VCaP (cell line): ENCODE measurements at regions not wholly inside any gene's neighbourhood (a gene's known extent, or its start where the extent isn't known, plus 50 kb on each side); places are given as distances from the start of the nearest gene placed in this dataset.

Source experiments
- H3K27ac ChIP-seq: fragments of 450-650 bp; 2 replicates; pipeline ENCODE4 v1.5.1; 2017
- CTCF ChIP-seq: fragments of 450-650 bp; conservative IDR thresholded peaks from 2 replicates; pipeline ENCODE4 v1.5.1; 2017; ENCODE audit warnings: mild to moderate bottlenecking, moderate library complexity

DNA sequence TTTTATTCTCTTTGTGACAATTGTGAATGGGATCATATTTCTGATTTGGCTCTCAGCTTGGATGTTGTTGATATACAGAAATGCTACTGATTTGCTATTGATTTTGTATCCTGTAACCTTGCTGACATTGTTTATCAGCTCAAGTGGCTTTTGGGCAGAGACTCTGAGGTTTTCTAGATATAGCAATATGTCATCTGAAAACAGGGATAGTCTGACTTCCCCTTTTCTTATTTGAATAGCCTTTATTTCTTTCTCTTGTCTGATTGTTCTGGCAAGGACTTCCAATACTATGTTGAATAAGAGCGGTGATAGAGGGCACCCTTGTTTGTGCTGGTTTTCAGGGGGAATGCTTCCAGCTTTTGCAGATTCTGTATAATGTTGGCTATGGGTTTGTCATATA lies 150.8 kb downstream of the FASLG start:
- no peak for TF ChIP-seq CTCF
- no peak overlapping the region for H3K27ac ChIP-seq

DNA sequence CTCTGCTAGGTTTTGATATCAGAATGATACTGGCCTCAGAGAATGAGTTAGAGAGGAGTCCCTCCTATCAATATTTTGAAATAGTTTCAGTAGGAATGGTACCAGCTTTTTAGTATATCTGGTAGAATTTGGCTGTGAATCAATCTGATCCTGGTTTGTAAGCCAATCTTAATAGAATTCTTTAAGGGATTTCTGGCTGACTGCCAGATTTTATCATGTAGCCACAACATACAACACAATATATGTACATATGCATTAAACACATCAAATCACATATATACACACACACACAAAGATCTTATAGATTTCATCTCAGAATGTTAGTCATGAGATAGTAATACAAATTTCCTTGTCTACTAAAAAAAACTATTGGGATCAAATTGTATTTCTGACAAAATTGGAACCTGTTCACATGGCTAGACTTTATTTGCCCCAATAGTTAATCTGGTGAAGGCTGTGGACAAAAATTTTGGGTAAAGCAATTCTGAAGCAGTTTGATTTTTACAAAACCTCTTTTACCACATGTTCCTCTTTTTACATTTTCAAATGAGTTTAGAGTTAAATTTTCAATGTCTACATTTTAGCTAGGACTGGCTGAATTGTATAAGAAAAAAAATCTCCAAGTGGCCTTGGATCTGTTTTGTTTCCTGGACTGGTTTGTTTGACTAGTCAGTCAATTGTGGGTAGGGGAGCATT lies 151.7 kb downstream of the FASLG start:
- no peak overlapping the region for H3K27ac ChIP-seq
- TF ChIP-seq CTCF, result no peak

- H3K27ac ChIP-seq, result no peak overlapping the region
- no peak for TF ChIP-seq CTCF
Measured at GRCh38 chr1:172811694-172812093, 152.8 kb downstream of the FASLG start.

DNA sequence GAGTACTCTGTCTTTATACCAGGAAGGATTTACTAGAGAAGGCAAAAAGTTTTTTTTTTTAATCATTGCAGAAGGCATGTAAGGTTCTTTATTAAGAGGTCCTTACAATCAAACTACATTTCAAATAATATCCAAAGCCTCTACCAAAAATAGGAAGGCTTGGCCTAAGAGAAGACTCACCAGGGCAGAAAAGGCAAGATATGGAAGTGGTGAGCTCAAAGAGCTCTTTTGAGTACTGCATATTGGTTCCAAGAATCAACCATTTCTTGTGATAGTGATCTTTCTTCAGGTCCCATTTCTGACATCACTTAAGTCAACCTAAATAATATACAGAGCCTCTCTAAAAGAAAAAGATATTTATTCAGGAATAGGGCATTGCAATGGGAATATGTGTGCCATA lies 153.2 kb downstream of the FASLG start:
- no peak for TF ChIP-seq CTCF

DNA sequence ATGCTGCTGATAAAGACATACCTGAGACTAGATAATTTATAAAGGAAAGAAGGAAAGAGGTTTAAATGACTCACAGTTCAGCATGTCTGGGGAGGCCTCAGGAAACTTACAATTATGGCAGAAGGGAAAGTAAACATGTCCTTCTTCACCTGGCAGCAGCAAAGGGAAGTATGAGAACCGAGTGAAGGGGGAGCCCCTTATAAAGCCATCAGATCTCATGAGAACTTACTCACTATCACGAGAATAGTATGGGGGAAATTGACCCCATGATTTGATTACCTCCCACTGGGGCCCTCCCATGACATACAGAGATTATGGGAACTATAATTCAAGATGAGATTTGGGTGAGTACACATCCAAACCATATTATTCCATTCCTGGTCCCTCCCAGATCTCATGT lies 154.4 kb downstream of the FASLG start:
- no peak overlapping the region for H3K27ac ChIP-seq
- TF ChIP-seq CTCF, result no peak

More for the DNA sequence above, 153.2 kb downstream of the FASLG start:
- H3K27ac ChIP-seq, result no peak overlapping the region

- H3K27ac ChIP-seq, result no peak overlapping the region
- no peak for TF ChIP-seq CTCF
Measured at GRCh38 chr1:172814428-172814827, 155.5 kb downstream of the FASLG start.

DNA sequence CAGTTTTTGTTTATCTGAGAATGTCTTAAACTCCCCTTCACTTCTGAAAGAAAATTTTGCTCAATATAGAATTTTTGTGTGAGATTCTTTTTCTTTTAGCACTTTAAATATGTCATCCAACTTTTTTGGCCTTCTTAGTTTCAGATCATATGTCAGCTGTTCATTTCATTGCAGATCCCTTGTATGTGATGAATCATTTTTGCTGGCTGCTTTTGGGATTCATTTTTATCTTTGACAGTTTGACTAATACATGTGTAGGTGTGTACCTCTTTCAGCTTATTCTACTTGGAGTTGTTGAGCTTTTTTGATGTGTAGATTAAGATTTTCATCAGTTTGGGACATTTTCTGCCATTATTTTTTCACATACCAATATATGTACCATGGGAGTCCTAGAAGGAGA lies 156.8 kb downstream of the FASLG start:
- TF ChIP-seq CTCF, result no peak

More for the DNA sequence above, 156.8 kb downstream of the FASLG start:
- no peak overlapping the region for H3K27ac ChIP-seq
